H9 (cell line): ENCODE measurements at regions not wholly inside any gene's neighbourhood (a gene's known extent, or its start where the extent isn't known, plus 50 kb on each side); places are given as distances from the start of the nearest gene placed in this dataset.

ENCODE experiments used
- DNase-seq: peaks from one replicate; pipeline ENCODE4 v3.0.0-alpha.2; 2017
- H2AFZ ChIP-seq: one replicate; pipeline ENCODE4 v1.6.1; 2013; ENCODE audit warnings: mild to moderate bottlenecking, low read length, control low read depth, moderate library complexity
- H2AK5ac ChIP-seq: 2 replicates; pipeline ENCODE4 v1.6.1; 2013; ENCODE audit warnings: low read length, control low read depth, mixed read lengths; ENCODE audit not compliant: insufficient read length
- H2BK120ac ChIP-seq: one replicate; pipeline ENCODE4 v1.6.1; 2013; ENCODE audit warnings: low read depth, mild to moderate bottlenecking, low read length, control low read depth, inconsistent platforms; ENCODE audit not compliant: poor library complexity, severe bottlenecking
- H2BK12ac ChIP-seq: 2 replicates; pipeline ENCODE4 v1.6.1; 2013; ENCODE audit warnings: low read length, control low read depth, mixed read lengths, low read depth; ENCODE audit not compliant: insufficient read length
- H2BK15ac ChIP-seq: 2 replicates; pipeline ENCODE4 v1.6.1; 2013; ENCODE audit warnings: low read depth, low read length, control low read depth
- H2BK20ac ChIP-seq: one replicate; pipeline ENCODE4 v1.6.1; 2013; ENCODE audit warnings: low read depth, mild to moderate bottlenecking, low read length, control low read depth, inconsistent platforms; ENCODE audit not compliant: poor library complexity, severe bottlenecking
- H2BK5ac ChIP-seq: 2 replicates; pipeline ENCODE4 v1.6.1; 2013; ENCODE audit warnings: low read length, control low read depth, mixed read lengths; ENCODE audit not compliant: insufficient read length
- H3K14ac ChIP-seq: 2 replicates; pipeline ENCODE4 v1.6.1; 2013; ENCODE audit warnings: low read length, control low read depth; ENCODE audit not compliant: insufficient read depth
- H3K18ac ChIP-seq: 2 replicates; pipeline ENCODE4 v1.6.1; 2013; ENCODE audit warnings: low read depth, mild to moderate bottlenecking, mixed read lengths, low read length, control low read depth; ENCODE audit not compliant: insufficient read length
- H3K23ac ChIP-seq: 2 replicates; pipeline ENCODE4 v1.6.1; 2013; ENCODE audit warnings: low read length, control low read depth, mixed read lengths, low read depth; ENCODE audit not compliant: insufficient read length
- H3K23me2 ChIP-seq: 2 replicates; pipeline ENCODE4 v1.6.1; 2013; ENCODE audit warnings: low read depth, mild to moderate bottlenecking, mixed read lengths, low read length, control low read depth; ENCODE audit not compliant: insufficient read length, poor library complexity, severe bottlenecking
- H3K27ac ChIP-seq: 2 replicates; pipeline ENCODE4 v1.5.1; 2013; ENCODE audit warnings: low read length, control low read depth, mixed read lengths, low read depth; ENCODE audit not compliant: insufficient read length
- H3K27me3 ChIP-seq: 2 replicates; pipeline ENCODE4 v1.6.1; 2013; ENCODE audit warnings: low read length, control low read depth, inconsistent platforms; ENCODE audit not compliant: insufficient read depth
- H3K4ac ChIP-seq: 2 replicates; pipeline ENCODE4 v1.6.1; 2013; ENCODE audit warnings: low read depth, mild to moderate bottlenecking, control low read depth, inconsistent platforms, low read length, moderate library complexity
- H3K4me1 ChIP-seq: 2 replicates; pipeline ENCODE4 v1.6.1; 2013; ENCODE audit warnings: low read length, control low read depth, inconsistent platforms; ENCODE audit not compliant: insufficient read depth
- H3K4me2 ChIP-seq: 2 replicates; pipeline ENCODE4 v1.6.1; 2013; ENCODE audit warnings: low read length, control low read depth, mixed read lengths; ENCODE audit not compliant: insufficient read length, insufficient read depth
- H3K56ac ChIP-seq: 2 replicates; pipeline ENCODE4 v1.6.1; 2013; ENCODE audit warnings: low read depth, mild to moderate bottlenecking, mixed read lengths, low read length, control low read depth; ENCODE audit not compliant: insufficient read length
- H3K79me1 ChIP-seq: 2 replicates; pipeline ENCODE4 v1.6.1; 2013; ENCODE audit warnings: low read depth, mild to moderate bottlenecking, moderate library complexity, low read length, control low read depth, inconsistent platforms; ENCODE audit not compliant: insufficient read depth, poor library complexity, severe bottlenecking
- H3K79me2 ChIP-seq: 2 replicates; pipeline ENCODE4 v1.6.1; 2013; ENCODE audit warnings: low read length, control low read depth, inconsistent platforms; ENCODE audit not compliant: insufficient read depth
- H3K9ac ChIP-seq: 2 replicates; pipeline ENCODE4 v1.6.1; 2013; ENCODE audit warnings: low read length, control low read depth, mixed read lengths; ENCODE audit not compliant: insufficient read length; ENCODE audit errors: extremely low read depth
- H3K9me3 ChIP-seq: one replicate; pipeline ENCODE4 v1.6.1; 2013; ENCODE audit warnings: low read depth, low read length, inconsistent platforms; ENCODE audit not compliant: control insufficient read depth
- H3T11ph ChIP-seq: one replicate; pipeline ENCODE4 v1.6.1; 2013; ENCODE audit warnings: mild to moderate bottlenecking, low read length, control low read depth, inconsistent platforms
- H4K20me1 ChIP-seq: one replicate; pipeline ENCODE4 v1.6.1; 2013; ENCODE audit not compliant: control insufficient read depth, insufficient read length, insufficient read depth
- H4K5ac ChIP-seq: 2 replicates; pipeline ENCODE4 v1.6.1; 2013; ENCODE audit warnings: low read depth, mild to moderate bottlenecking, mixed read lengths, low read length, control low read depth; ENCODE audit not compliant: insufficient read length
- H4K8ac ChIP-seq: replicated peaks from 2 replicates; pipeline ENCODE4 v1.6.1; 2013; ENCODE audit warnings: low read length, control low read depth, mixed read lengths, low read depth; ENCODE audit not compliant: insufficient read length
- H4K91ac ChIP-seq: 2 replicates; pipeline ENCODE4 v1.6.1; 2013; ENCODE audit warnings: low read depth, mild to moderate bottlenecking, moderate library complexity, mixed read lengths, low read length, control low read depth; ENCODE audit not compliant: insufficient read length
- H3K27ac Mint-ChIP-seq, 3 experiments: 2 replicates in 2 of 3; 3 replicates in 1 of 3; pipeline ENCODE4 v1.8.0; 2020 to 2021; ENCODE audit warnings: mixed read lengths in 3 of 3, mild to moderate bottlenecking in 1 of 3, moderate library complexity in 1 of 3
- H3K27me3 Mint-ChIP-seq: 2 replicates; pipeline ENCODE4 v1.8.0; 2021; ENCODE audit warnings: low read depth, mild to moderate bottlenecking, moderate library complexity, mixed read lengths
- H3K36me3 Mint-ChIP-seq, 3 experiments: 2 replicates in 2 of 3; 3 replicates in 1 of 3; pipeline ENCODE4 v1.8.0; 2020 to 2021; ENCODE audit warnings: low read depth in 3 of 3, mixed read lengths in 3 of 3; ENCODE audit not compliant: insufficient read depth in 1 of 3
- H3K4me1 Mint-ChIP-seq, 2 experiments: 2 replicates each; pipeline ENCODE4 v1.8.0; 2020; ENCODE audit warnings: mixed read lengths in 2 of 2
- H3K4me3 Mint-ChIP-seq, 2 experiments: 2 replicates in 1 of 2; 3 replicates in 1 of 2; pipeline ENCODE4 v1.8.0; 2020 to 2021; ENCODE audit warnings: mild to moderate bottlenecking in 2 of 2, mixed read lengths in 2 of 2, moderate library complexity in 1 of 2
- H3K9me3 Mint-ChIP-seq, 2 experiments: 2 replicates in 1 of 2; 3 replicates in 1 of 2; pipeline ENCODE4 v1.8.0; 2020; ENCODE audit warnings: mild to moderate bottlenecking in 2 of 2, mixed read lengths in 2 of 2, moderate library complexity in 1 of 2
- CTCF ChIP-seq: fragments of 200-600 bp; sonication (generic); conservative IDR thresholded peaks from 3 replicates; pipeline ENCODE4 v1.8.0; 2021; ENCODE audit warnings: antibody characterized with exemption, mild to moderate bottlenecking
- WGBS: extraction: QIAGEN DNeasy Blood & Tissue Kit; methylation state at CpG from one replicate; pipeline ENCODE4 v1.1.7; 2013; ENCODE audit warnings: missing lambda C conversion rate, low lambda C conversion rate, mixed read lengths; ENCODE audit not compliant: insufficient read length; ENCODE audit errors: extremely low coverage; 5-methylcytosine and 5-hydroxymethylcytosine counted together

- H2AK5ac ChIP-seq: no peak overlapping the region
- H3K9ac ChIP-seq: no peak overlapping the region
- no peaks in the 10 kb centered on the region for H3K79me2 ChIP-seq
- H3K27ac ChIP-seq: no peak overlapping the region
- no peak overlapping the region for H3K18ac ChIP-seq
- H4K91ac ChIP-seq: no peak overlapping the region
- no peak overlapping the region for H3K56ac ChIP-seq
- H3K4me3 Mint-ChIP-seq: no peak overlapping the region
- peaks cover 8 to 12% of the 10 kb centered on the region in 2 experiments for H3K4me1 Mint-ChIP-seq
- no peaks in the 10 kb centered on the region for H3K79me1 ChIP-seq
- H4K20me1 ChIP-seq: no peaks in the 10 kb centered on the region
- peaks cover 0 to 11% (median 5%) of the 10 kb centered on the region in 3 experiments; a peak in 6 of 7 replicates for H3K36me3 Mint-ChIP-seq
- no CpG with 5 or more reads among the region's 1 CpG for WGBS
- no peak overlapping the region for H3K27ac Mint-ChIP-seq
- no peaks in the 10 kb centered on the region for H3K27me3 ChIP-seq
- H2BK20ac ChIP-seq: no peak overlapping the region
- no peak for TF ChIP-seq CTCF
- no peak overlapping the region for H2BK5ac ChIP-seq
- no peak overlapping the region for H3K4ac ChIP-seq
- H3K23me2 ChIP-seq: no peaks in the 10 kb centered on the region
- H2BK120ac ChIP-seq: no peak overlapping the region
- no peak overlapping the region for H4K5ac ChIP-seq
- no peaks in the 10 kb centered on the region for H3K27me3 Mint-ChIP-seq
- H3K9me3 Mint-ChIP-seq: peaks cover 6 to 7% of the 10 kb centered on the region in 2 experiments; a peak in 3 of 5 replicates
- H3K9me3 ChIP-seq: no peaks in the 10 kb centered on the region
- H4K8ac ChIP-seq: no peak overlapping the region
- no peak for DNase-seq
- no peak overlapping the region for H2BK15ac ChIP-seq
- no peak overlapping the region for H3K4me2 ChIP-seq
- no peak overlapping the region for H3K23ac ChIP-seq
- no peak overlapping the region for H2BK12ac ChIP-seq
- no peak overlapping the region for H2AFZ ChIP-seq
- H3T11ph ChIP-seq: no peak overlapping the region
- H3K4me1 ChIP-seq: peaks cover 5% of the 10 kb centered on the region
- H3K14ac ChIP-seq: no peak overlapping the region
Measured at GRCh38 chr7:121474301-121474673, 78.2 kb upstream of the FAM3C start.
